Activated naive CD8-positive, alpha-beta T cell treated with anti-CD3 and anti-CD28 coated beads for 36 hours (primary cell): ENCODE measurements at regions not wholly inside any gene's neighbourhood (a gene's known extent, or its start where the extent isn't known, plus 50 kb on each side); places are given as distances from the start of the nearest gene placed in this dataset.

Experiments
- DNase-seq: peaks from one replicate; pipeline ENCODE4 v3.0.0; 2021
- H3K27ac Mint-ChIP-seq: one replicate; pipeline ENCODE4 v1.8.0; 2022; ENCODE audit warnings: mild to moderate bottlenecking, moderate library complexity, mixed read lengths
- H3K27me3 Mint-ChIP-seq: one replicate; pipeline ENCODE4 v1.8.0; 2022; ENCODE audit warnings: mild to moderate bottlenecking, mixed read lengths
- H3K36me3 Mint-ChIP-seq: one replicate; pipeline ENCODE4 v1.8.0; 2021; ENCODE audit warnings: mild to moderate bottlenecking, mixed read lengths
- H3K4me1 Mint-ChIP-seq: one replicate; pipeline ENCODE4 v1.8.0; 2021; ENCODE audit warnings: mixed read lengths
- H3K4me3 Mint-ChIP-seq: one replicate; pipeline ENCODE4 v1.8.0; 2022; ENCODE audit warnings: mild to moderate bottlenecking, moderate library complexity, mixed read lengths
- H3K9me3 Mint-ChIP-seq: one replicate; pipeline ENCODE4 v1.8.0; 2022; ENCODE audit warnings: mixed read lengths

DNA sequence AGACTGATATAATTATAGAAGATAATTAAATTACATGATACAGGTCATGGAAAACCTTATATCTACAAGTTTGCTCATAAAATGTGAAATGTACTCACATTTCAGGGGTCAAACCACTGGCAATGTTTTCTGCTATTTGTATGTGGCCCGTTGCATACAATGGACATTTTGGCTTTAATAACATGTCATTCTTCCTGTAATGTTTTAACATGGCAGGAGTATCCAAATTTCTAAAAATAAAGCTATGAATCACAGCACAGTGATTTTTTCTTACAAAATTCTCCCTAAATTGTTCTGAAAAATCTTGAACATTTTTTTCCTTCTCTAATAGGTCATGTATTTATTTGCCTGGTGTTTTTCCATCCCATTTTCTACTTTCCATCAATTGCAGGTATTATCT, 305.7 kb downstream of the SMOC2 start:
- DNase-seq, result no peak
- H3K27ac Mint-ChIP-seq, result no peak overlapping the region
- peaks cover 8% of the 10 kb centered on the region for H3K27me3 Mint-ChIP-seq
- no peaks in the 10 kb centered on the region for H3K36me3 Mint-ChIP-seq
- no peaks in the 10 kb centered on the region for H3K9me3 Mint-ChIP-seq
- H3K4me1 Mint-ChIP-seq, result no peaks in the 10 kb centered on the region
- H3K4me3 Mint-ChIP-seq, result no peak overlapping the region

DNA sequence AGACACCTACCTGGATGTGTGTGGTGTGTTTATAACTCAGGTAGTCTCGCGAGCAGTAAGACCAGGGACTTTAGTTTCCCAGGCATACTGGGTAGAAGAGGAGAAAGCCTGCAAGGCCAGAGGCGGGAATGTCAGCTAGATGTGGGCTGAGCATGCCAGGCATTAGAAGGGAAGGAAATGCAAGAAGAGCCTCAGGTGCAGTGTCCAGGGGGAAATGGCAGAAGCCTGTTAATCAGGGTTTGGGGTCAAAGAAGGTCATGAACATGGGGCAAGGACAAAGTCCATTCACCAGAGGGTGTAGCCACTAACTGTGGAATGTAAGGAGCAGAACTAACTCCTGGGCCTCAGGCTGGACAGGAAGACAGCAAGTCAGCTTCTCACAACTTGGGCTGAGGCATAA, 305.0 kb downstream of the SMOC2 start:
- Mint-ChIP-seq H3K36me3 (no peaks in the 10 kb centered on the region), H3K9me3 (no peaks in the 10 kb centered on the region), H3K4me1 (no peaks in the 10 kb centered on the region)

DNA sequence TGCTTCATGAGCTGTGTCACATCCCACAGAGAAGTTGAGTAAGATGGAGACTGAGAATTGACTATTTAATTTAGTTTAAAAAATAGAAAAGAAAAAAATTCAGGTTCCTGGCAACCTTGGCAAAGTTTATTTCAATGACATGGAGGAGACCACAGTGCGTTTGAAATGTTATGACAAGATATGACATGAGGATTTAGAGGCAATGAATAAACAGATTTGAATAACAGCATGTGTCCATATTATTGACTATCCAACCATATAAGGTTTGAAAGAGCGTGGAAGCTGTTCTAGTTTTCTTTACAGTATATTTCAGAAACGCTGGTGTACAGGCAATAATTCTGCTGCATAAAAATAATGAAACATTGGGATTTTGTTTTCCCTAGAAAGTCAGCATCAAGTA, 303.9 kb downstream of the SMOC2 start:
- DNase-seq, result no peak
- Mint-ChIP-seq H3K27me3 (peaks cover 4% of the 10 kb centered on the region), H3K4me1 (no peaks in the 10 kb centered on the region), H3K4me3 (no peak overlapping the region), H3K9me3 (no peaks in the 10 kb centered on the region), H3K36me3 (no peaks in the 10 kb centered on the region), H3K27ac (no peak overlapping the region)

More for the DNA sequence above, 305.0 kb downstream of the SMOC2 start:
- Mint-ChIP-seq H3K27ac (no peak overlapping the region), H3K4me3 (no peak overlapping the region), H3K27me3 (peaks cover 4% of the 10 kb centered on the region)
- no peak for DNase-seq

DNA sequence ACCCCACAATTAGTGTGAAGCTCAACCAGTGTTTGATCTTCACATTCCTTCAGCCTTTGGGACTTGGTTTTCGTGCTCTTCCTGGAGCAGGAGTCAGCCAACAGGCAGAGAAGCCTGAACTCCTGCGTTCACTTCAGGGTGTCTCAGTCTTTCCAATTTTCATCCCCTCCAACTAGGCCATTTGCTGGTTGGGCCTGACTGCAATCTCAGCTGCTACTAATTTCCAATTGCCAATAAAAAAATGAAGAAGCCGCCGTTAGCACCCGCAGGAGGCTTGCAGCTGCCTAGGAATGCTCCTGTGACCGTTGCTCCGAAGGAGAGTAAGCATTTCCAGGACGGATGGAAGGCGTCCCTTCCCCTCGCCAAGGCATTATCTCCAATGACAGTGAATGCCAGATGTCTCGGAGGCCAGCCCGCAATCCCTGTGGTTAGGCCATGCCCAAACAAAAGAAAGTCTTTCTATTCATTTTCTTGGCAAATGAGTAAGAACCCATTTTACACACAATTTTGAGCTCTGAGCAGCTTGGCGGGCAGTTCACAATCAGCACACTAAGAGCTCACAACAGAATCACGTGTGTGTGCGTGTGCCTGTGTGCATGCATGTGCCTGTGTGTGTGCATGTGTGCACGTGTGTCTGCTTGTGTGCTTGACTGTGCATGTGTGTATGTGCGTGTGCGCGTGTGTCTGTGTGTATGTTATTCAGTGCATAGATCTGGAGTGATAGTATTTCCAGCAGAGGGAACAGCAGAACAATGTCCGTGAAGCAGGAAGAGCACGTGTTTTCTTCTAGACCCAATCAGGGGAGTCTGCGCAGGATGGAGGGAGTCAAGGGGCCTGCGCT, 301.2 kb downstream of the SMOC2 start:
- H3K27ac Mint-ChIP-seq, result no peak overlapping the region
- H3K4me3 Mint-ChIP-seq, result no peak overlapping the region
- peaks cover 4% of the 10 kb centered on the region for H3K27me3 Mint-ChIP-seq
- no peaks in the 10 kb centered on the region for H3K4me1 Mint-ChIP-seq
- H3K9me3 Mint-ChIP-seq, result peaks cover 3% of the 10 kb centered on the region
- no peak for DNase-seq
- H3K36me3 Mint-ChIP-seq, result no peaks in the 10 kb centered on the region

DNA sequence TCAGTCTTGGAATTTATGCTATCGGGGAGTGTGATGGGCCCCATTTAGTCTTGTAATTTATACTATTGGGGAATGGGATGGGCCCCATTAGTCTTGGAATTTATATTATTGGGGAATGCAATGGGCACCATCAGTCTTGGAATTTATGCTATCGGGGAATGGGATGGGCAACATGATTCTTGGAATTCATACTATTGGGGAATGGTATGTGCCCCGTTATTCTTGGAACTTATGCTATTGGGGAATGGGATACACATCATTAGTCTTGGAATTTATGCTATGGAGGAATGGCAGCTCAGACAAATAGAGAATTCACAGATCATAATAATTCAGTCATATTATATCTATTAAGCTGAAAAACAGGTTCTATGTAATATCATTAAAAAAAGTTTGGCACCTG, 300.3 kb downstream of the SMOC2 start:
- peaks cover 4% of the 10 kb centered on the region for H3K27me3 Mint-ChIP-seq
- no peaks in the 10 kb centered on the region for H3K36me3 Mint-ChIP-seq
- peaks cover 3% of the 10 kb centered on the region for H3K9me3 Mint-ChIP-seq
- H3K4me3 Mint-ChIP-seq, result no peak overlapping the region
- no peak overlapping the region for H3K27ac Mint-ChIP-seq
- DNase-seq, result no peak
- no peaks in the 10 kb centered on the region for H3K4me1 Mint-ChIP-seq

DNA sequence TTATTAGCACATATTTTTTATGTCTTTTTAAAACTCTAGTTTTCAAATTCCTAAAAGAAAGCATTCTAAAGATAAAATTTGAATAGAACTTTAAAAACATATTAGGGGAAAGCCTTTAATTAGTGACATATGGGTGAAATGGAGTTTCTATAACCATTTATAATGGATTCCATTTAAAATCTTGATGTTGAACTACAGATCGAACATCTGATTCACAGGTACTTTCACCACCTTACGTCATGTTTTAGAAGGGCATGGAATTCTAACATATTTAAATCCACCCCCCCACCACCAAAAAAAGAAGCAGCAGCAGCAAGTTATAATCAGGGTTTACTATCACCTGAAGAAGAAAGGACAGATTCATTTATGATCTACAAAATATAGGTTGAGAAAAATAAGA, 298.4 kb downstream of the SMOC2 start:
- Mint-ChIP-seq H3K4me1 (no peaks in the 10 kb centered on the region), H3K4me3 (no peak overlapping the region), H3K36me3 (no peaks in the 10 kb centered on the region), H3K27me3 (peaks cover 4% of the 10 kb centered on the region), H3K27ac (no peak overlapping the region), H3K9me3 (peaks cover 3% of the 10 kb centered on the region)
- DNase-seq, result no peak

DNA sequence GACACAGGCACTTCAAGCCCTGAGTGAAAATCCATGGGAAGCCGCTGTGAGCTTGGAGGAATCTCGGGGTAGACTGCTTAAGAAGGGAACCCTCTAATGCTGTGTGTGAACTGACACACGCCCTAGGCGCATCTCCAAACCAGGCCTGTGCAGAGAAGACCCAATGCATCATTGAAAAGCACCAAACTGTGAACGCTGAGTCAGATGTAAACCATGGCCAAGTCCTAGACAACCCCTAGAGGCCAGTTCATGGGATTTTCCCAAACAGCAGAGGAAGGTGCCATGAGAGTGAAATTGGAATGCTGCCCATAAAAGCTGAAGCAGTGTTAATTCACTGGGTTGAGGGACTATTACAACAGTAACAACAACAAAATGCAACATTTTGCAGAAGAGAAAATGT, 296.5 kb downstream of the SMOC2 start:
- Mint-ChIP-seq H3K4me3 (no peak overlapping the region), H3K36me3 (no peaks in the 10 kb centered on the region), H3K4me1 (no peaks in the 10 kb centered on the region), H3K27ac (no peak overlapping the region), H3K27me3 (peaks cover 4% of the 10 kb centered on the region), H3K9me3 (peaks cover 3% of the 10 kb centered on the region)
- no peak for DNase-seq

DNA sequence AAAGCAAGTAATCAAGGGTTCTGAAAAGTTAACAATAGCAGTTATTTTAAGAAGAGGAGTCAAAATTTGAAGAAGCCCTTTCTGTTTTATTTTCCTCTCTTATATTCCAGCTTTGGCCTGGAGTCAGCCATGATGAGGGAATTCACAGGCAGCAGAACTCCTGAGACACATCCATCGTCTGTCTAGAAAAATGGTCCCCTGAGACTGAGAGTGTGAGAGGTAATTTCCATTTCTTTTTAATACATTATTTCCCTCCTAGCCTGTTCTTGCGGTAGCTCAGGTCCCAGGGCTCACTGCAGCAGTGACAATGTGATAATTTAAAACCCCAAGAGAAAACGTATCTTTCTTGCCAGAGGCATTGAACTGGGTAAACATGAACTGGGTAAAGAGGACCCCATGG, 296.0 kb downstream of the SMOC2 start:
- peaks cover 3% of the 10 kb centered on the region for H3K27me3 Mint-ChIP-seq
- H3K4me3 Mint-ChIP-seq, result no peak overlapping the region
- H3K9me3 Mint-ChIP-seq, result peaks cover 3% of the 10 kb centered on the region
- H3K4me1 Mint-ChIP-seq, result no peaks in the 10 kb centered on the region
- H3K27ac Mint-ChIP-seq, result no peak overlapping the region
- no peaks in the 10 kb centered on the region for H3K36me3 Mint-ChIP-seq
- no peak for DNase-seq

DNA sequence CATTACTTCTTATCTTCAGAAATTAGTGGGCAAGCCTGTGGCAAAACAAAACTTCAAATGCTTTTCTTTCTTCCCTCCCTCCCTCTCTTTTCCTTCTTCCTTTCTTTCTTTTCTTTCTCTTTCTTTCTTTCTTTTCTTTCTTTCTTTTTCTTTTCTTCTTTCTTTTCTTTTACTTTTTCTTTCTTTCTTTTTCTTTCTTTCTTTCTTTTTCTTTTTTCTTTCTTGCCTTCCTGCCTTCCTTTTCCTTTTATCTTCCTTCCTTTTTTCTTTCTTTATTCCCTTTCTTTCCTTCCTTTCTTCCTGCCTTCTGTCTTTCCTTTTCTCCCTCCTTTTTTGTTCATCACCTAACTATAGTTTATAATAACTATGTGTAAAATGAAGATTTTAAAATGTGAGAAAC, 295.1 kb downstream of the SMOC2 start:
- DNase-seq, result no peak
- H3K9me3 Mint-ChIP-seq, result peaks cover 3% of the 10 kb centered on the region
- H3K36me3 Mint-ChIP-seq, result no peaks in the 10 kb centered on the region
- H3K27me3 Mint-ChIP-seq, result no peaks in the 10 kb centered on the region
- no peak overlapping the region for H3K4me3 Mint-ChIP-seq
- no peak overlapping the region for H3K27ac Mint-ChIP-seq
- H3K4me1 Mint-ChIP-seq, result no peaks in the 10 kb centered on the region

DNA sequence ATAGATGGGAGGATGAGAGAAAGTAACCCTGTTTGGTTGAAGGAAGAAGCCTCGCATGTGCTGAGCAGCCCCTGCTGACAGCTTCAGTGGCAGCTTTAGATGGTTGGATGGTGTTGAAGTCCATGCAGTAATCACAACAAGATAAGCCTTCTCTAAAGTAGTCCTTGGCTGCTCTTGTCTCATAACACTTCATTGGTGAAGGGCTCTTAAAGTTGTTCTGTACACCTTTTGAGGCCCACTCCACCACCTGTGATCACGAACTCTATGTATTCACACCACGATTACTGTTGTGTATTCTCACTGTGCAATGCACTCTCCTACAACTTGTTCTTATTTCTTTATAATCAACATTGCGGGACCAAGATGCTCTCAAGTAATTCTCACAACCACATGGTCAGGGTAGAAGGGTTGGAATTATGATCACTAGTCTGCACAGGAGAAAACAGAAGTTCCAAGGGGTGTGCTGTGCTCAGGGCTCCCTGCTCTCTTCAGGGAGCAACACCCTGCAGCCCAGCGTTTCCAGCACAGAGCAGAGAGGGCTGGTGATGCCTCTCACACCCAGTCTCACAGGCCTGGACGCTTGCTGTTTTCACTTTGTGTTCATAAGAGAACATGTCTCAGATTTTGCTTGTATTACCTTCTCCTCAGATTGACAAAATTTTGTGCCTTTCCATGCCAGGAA, 294.4 kb downstream of the SMOC2 start:
- H3K9me3 Mint-ChIP-seq, result peaks cover 3% of the 10 kb centered on the region
- no peaks in the 10 kb centered on the region for H3K27me3 Mint-ChIP-seq
- no peaks in the 10 kb centered on the region for H3K4me1 Mint-ChIP-seq
- H3K27ac Mint-ChIP-seq, result no peak overlapping the region
- H3K36me3 Mint-ChIP-seq, result no peaks in the 10 kb centered on the region
- no peak overlapping the region for H3K4me3 Mint-ChIP-seq
- no peak for DNase-seq

DNA sequence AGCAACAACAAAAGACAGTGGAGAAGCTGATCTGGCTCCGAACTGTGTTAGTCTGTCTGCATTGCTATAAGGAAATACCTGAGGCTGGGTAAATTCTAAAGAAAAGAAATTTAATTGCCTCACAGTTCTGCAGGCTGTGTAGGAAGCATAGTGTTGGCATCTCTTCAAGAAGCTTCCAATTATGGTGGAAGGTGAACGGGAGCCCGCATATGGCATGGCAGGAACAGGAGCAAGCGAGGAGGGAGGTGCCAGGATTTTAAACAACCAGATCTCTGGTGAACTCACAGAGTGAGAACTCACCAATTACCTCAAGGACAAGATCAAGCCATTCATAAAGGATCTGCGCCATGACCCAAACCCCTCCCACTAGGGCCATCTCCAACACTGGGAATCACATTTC, 293.5 kb downstream of the SMOC2 start:
- Mint-ChIP-seq H3K27ac (no peak overlapping the region), H3K4me1 (no peaks in the 10 kb centered on the region)

DNA sequence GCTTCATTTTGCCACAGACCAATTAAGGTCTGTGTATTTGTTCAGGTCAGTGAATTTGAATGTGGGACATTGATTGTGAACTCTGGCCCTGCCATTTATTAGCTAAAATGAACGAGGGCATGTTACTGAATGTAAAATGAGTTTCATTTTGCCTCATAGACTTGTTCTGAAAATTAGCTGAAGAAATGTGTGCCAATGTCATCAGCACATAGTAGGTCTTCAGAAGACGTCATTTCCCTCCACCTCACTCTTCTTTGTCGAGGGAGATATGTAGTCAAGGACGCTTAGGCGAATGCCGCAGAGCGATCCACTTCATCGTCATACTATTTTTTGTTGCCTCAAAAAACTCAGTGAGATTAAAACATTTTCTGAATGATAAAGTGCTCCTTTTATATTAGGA, 291.7 kb downstream of the SMOC2 start:
- Mint-ChIP-seq H3K36me3 (no peaks in the 10 kb centered on the region), H3K9me3 (no peaks in the 10 kb centered on the region), H3K4me3 (no peak overlapping the region), H3K27ac (no peak overlapping the region), H3K4me1 (no peaks in the 10 kb centered on the region), H3K27me3 (no peaks in the 10 kb centered on the region)
- DNase-seq, result no peak

More for the DNA sequence above, 293.5 kb downstream of the SMOC2 start:
- Mint-ChIP-seq H3K9me3 (peaks cover 3% of the 10 kb centered on the region), H3K4me3 (no peak overlapping the region), H3K36me3 (no peaks in the 10 kb centered on the region), H3K27me3 (no peaks in the 10 kb centered on the region)
- DNase-seq, result no peak

DNA sequence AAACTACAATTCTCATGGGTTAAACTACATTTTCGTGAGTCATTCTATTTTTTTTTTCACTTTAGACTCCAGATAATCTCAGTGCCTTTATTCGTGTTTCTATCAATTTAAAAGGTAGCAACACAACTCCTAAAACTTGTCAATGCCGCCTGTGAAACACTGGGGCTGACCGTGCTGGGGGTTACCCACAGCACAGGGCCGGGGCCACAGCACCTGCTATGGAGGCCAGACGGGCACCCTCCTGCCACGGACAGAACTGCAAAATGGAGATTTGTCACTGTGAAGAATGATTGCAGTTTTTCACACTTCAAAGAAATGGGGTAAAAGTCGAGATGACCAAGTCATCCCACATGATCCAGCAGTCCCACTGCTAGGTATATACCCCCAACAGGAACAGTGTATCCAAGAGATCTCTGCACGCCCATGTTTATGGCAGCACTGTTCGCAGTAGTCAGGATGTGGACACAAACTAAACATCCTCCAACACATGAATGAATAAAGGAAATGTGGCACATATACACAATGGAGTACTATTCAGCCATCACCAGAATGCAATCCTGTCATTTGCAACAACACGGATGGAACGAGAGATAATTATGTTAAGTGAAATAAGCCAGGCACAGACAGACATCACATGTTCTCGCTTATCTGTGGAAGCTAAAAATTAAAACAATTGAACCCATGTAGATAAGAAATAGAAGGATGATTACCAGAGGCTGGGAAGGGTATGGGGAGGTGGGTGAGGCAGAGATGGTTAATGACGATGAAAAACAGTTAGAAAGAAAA, 290.1 kb downstream of the SMOC2 start:
- H3K4me3 Mint-ChIP-seq, result no peak overlapping the region
- DNase-seq, result no peak
- no peaks in the 10 kb centered on the region for H3K27me3 Mint-ChIP-seq
- no peaks in the 10 kb centered on the region for H3K4me1 Mint-ChIP-seq
- H3K27ac Mint-ChIP-seq, result no peak overlapping the region
- H3K36me3 Mint-ChIP-seq, result no peaks in the 10 kb centered on the region
- no peaks in the 10 kb centered on the region for H3K9me3 Mint-ChIP-seq

DNA sequence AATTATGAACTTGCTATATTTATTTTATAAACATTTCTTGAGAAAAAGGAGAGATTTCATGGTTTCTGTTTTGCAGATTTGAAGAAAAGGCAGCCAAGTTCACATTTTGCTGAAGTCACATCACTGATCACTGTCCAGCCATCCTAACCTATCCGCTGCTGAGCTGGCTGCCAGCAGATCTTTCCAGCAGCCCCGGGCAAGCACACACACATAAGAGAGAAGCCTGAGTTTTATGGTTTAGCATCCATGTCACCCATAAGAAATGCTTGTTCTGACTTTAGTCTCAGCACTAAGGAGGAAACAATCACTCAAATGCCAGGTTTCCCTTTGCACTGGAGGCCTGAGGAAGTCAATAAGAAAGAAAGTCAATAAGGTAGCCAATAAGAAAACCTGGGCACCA, 287.1 kb downstream of the SMOC2 start:
- Mint-ChIP-seq H3K27me3 (no peaks in the 10 kb centered on the region), H3K27ac (no peak overlapping the region), H3K4me3 (no peak overlapping the region), H3K36me3 (no peaks in the 10 kb centered on the region), H3K9me3 (no peaks in the 10 kb centered on the region), H3K4me1 (no peaks in the 10 kb centered on the region)
- DNase-seq, result no peak

DNA sequence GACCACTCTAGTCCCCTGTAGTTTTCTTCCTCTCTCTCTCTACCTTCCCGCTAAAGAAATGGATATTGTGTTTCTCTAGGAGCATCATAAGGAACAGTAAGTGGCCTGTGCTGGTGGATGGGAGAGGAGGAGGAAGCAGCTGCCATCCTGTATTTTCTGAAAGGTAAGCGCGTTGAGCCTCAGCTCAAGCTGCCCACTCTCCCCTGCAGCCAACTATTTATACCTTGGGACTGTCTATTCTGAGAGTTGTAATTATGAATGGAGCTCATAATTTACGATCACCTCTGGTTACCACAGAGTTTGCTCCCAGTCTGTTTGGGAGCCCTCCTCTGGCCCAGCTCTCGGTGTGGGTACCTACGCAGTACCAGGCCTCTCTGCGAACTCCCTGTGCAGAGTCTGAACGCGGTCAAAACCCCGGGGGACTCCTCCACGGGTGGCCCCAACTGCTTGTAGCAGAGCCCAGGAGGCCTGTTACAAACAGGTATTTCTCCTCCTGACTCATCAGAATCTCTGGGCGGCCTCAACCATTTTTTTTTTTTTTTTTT, 285.4 kb downstream of the SMOC2 start:
- Mint-ChIP-seq H3K27me3 (no peaks in the 10 kb centered on the region), H3K4me1 (no peaks in the 10 kb centered on the region)

More for the DNA sequence above, 285.4 kb downstream of the SMOC2 start:
- Mint-ChIP-seq H3K36me3 (no peaks in the 10 kb centered on the region), H3K4me3 (no peak overlapping the region), H3K27ac (no peak overlapping the region), H3K9me3 (no peaks in the 10 kb centered on the region)
- DNase-seq, result no peak
